ENCODE measurements at regions not wholly inside any gene's neighbourhood (a gene's known extent, or its start where the extent isn't known, plus 50 kb on each side); places are given as distances from the start of the nearest gene placed in this dataset.

DNA sequence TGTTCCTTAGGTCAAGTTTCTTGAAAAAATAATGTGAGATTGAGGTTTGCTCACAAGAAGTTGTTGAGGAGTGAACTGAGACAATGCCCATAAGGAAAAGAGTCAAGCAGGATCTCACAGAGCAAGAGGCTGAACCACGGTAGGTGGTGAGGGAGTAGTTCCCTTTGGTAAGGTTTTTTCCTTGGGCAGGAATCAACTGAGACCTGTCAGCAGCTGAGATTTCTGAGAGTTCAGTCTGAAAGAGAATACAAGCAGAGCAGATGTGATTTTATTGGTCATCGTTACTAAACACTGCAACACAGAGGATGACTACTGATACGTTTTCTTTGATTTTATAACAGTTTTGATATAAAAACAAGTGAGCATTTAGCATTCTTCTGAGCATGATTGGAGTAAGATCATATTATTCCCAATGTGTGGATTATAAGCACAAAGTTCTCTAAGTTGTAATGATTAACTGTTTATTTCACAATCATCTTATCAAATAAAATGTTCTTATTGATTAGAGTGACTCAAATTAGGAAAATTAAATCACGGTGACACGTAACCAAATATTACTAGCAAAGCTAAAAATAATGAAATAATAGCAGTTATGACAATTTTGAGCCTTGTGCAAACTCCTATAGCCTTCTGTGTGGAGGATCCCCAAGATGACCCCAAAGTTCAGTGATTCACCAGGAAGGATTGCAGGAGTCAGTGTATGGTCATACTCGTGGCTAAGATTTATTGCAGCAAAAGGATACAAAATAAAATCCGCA, 346.2 kb upstream of the ZNF717 start:
- Histone ChIP-seq H3K27ac (no peak overlapping the region), H2AFZ (no peak overlapping the region), H3K9me3 (ENCODE audit: insufficient read depth, low read depth) (no peaks in the 10 kb centered on the region), H3K4me3 (no peak overlapping the region), H3K36me3 (ENCODE audit: low read depth) (no peaks in the 10 kb centered on the region), H3K9me2 (ENCODE audit: insufficient read depth) (no peaks in the 10 kb centered on the region), H3K4me1 (replicated peaks; ENCODE audit: insufficient read depth) (no peaks in the 10 kb centered on the region), H4K20me1 (ENCODE audit: insufficient read depth) (no peaks in the 10 kb centered on the region), H3K79me2 (ENCODE audit: low read depth) (no peaks in the 10 kb centered on the region), H3F3A (ENCODE audit: insufficient read depth, low read depth) (no peaks in the 10 kb centered on the region), H3K27me3 (ENCODE audit: insufficient read depth, low read depth) (no peaks in the 10 kb centered on the region), H3K4me2 (no peak overlapping the region)
- no peak for TF ChIP-seq EZH2 (IDR thresholded peaks at IDR 0.05; ENCODE audit: low read depth)
- ChIA-PET POLR2A (ENCODE audit: unreplicated experiment) (no interaction called here), CTCF (no interaction called here)
- no TSS peak for BruUV-seq (replicated peaks)
- intact Hi-C loops (cut with micrococcal nuclease; ENCODE audit: unreplicated experiment) = no loop called here
- no peak for DNase-seq

DNA sequence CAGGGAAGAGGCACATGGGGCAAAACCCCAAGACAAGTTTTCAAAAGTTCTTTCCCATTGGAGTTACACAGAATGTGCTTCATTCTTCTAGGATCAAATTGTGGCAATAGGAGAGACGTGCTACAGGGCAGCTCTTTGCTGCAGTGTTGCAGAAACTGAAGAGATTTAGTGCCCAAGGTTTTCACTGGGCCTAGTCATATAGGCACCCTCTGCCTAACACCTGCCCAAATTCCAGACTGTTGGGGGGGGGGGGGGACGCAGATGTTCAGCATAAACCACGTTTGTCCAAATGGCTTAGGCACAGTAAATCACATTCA, 346.8 kb upstream of the ZNF717 start:
- POLR2A ChIA-PET (ENCODE audit: unreplicated experiment) = no interaction called here
- no peaks in the 10 kb centered on the region for H3F3A ChIP-seq (ENCODE audit: insufficient read depth, low read depth)
- BruUV-seq (replicated peaks) = no TSS peak
- no peaks in the 10 kb centered on the region for H3K79me2 ChIP-seq (ENCODE audit: low read depth)
- H3K27ac ChIP-seq = no peak overlapping the region
- intact Hi-C loops (cut with micrococcal nuclease; ENCODE audit: unreplicated experiment) = no loop called here
- CTCF ChIA-PET = no interaction called here
- no peaks in the 10 kb centered on the region for H4K20me1 ChIP-seq (ENCODE audit: insufficient read depth)
- DNase-seq = no peak
- H2AFZ ChIP-seq = no peak overlapping the region
- H3K9me3 ChIP-seq (ENCODE audit: insufficient read depth, low read depth) = no peaks in the 10 kb centered on the region
- TF ChIP-seq, protein P1, sequence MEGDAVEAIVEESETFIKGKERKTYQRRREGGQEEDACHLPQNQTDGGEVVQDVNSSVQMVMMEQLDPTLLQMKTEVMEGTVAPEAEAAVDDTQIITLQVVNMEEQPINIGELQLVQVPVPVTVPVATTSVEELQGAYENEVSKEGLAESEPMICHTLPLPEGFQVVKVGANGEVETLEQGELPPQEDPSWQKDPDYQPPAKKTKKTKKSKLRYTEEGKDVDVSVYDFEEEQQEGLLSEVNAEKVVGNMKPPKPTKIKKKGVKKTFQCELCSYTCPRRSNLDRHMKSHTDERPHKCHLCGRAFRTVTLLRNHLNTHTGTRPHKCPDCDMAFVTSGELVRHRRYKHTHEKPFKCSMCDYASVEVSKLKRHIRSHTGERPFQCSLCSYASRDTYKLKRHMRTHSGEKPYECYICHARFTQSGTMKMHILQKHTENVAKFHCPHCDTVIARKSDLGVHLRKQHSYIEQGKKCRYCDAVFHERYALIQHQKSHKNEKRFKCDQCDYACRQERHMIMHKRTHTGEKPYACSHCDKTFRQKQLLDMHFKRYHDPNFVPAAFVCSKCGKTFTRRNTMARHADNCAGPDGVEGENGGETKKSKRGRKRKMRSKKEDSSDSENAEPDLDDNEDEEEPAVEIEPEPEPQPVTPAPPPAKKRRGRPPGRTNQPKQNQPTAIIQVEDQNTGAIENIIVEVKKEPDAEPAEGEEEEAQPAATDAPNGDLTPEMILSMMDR (conservative IDR thresholded peaks at IDR 0.05) = no peak
- no peak for TF ChIP-seq EZH2 (IDR thresholded peaks at IDR 0.05; ENCODE audit: low read depth)
- H3K4me3 ChIP-seq = no peak overlapping the region
- no peaks in the 10 kb centered on the region for H3K9me2 ChIP-seq (ENCODE audit: insufficient read depth)
- H3K36me3 ChIP-seq (ENCODE audit: low read depth) = no peaks in the 10 kb centered on the region
- no peak overlapping the region for H3K4me2 ChIP-seq
- H3K4me1 ChIP-seq (replicated peaks; ENCODE audit: insufficient read depth) = no peaks in the 10 kb centered on the region
- H3K27me3 ChIP-seq (ENCODE audit: insufficient read depth, low read depth) = no peaks in the 10 kb centered on the region

DNA sequence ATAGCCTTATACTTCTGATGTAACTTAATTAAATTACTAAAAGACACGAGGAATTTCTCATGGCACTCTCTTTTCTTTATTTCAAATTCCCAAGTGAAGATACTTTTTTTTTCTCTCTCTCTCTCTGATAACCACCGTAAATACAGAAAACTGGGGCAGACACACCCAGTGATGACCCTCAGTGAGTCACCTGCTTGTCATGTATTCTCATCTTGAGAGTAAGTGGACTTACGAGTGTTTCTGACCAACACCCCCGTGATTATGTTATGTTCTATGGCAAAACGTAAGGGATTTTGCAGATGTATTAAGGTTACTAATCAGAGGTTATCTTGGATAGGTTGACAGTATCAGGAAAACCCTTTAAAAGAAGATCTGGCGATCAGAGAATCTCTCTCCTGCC, 348.8 kb upstream of the ZNF717 start:
- no peak for DNase-seq
- intact Hi-C loops (cut with micrococcal nuclease; ENCODE audit: unreplicated experiment) = no loop called here
- H3K27ac ChIP-seq = no peak overlapping the region
- H3K27me3 ChIP-seq (ENCODE audit: insufficient read depth, low read depth) = no peaks in the 10 kb centered on the region
- no TSS peak for BruUV-seq (replicated peaks)
- no peaks in the 10 kb centered on the region for H4K20me1 ChIP-seq (ENCODE audit: insufficient read depth)
- no peaks in the 10 kb centered on the region for H3K4me1 ChIP-seq (replicated peaks; ENCODE audit: insufficient read depth)
- H3K4me3 ChIP-seq = no peak overlapping the region
- no peaks in the 10 kb centered on the region for H3K79me2 ChIP-seq (ENCODE audit: low read depth)
- H3K9me3 ChIP-seq (ENCODE audit: insufficient read depth, low read depth) = no peaks in the 10 kb centered on the region
- no peaks in the 10 kb centered on the region for H3K36me3 ChIP-seq (ENCODE audit: low read depth)
- TF ChIP-seq EZH2 (IDR thresholded peaks at IDR 0.05; ENCODE audit: low read depth) = no peak
- TF ChIP-seq, protein P1 (conservative IDR thresholded peaks at IDR 0.05) = no peak
- ChIA-PET POLR2A (ENCODE audit: unreplicated experiment) (no interaction called here), CTCF (no interaction called here)
- H3K9me2 ChIP-seq (ENCODE audit: insufficient read depth) = no peaks in the 10 kb centered on the region
- no peaks in the 10 kb centered on the region for H3F3A ChIP-seq (ENCODE audit: insufficient read depth, low read depth)
- no peak overlapping the region for H3K4me2 ChIP-seq
- H2AFZ ChIP-seq = no peak overlapping the region

DNA sequence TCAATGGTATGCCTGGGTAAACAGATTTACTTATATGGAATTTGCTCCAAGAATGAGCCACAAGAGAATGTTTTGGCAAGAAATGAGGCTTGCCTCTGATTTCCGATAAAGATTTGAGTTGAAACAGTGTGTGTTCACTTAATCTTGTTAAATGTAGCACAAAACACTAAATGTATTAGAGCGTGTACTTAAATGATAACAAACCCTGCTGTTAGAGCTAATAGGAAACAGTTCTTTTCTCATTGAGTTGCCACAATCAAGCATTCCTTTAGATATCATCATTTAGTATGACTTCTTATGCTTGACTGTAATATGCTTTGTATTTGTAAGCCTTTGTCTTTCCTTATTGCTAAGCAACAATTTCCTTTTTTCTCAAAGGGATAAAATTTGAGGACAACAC, 353.6 kb upstream of the ZNF717 start:
- POLR2A ChIA-PET (ENCODE audit: unreplicated experiment) = no interaction called here
- no peak for DNase-seq
- no peak overlapping the region for H3K4me3 ChIP-seq
- H3K4me2 ChIP-seq = no peak overlapping the region
- intact Hi-C loops (cut with micrococcal nuclease; ENCODE audit: unreplicated experiment) = no loop called here
- H3K36me3 ChIP-seq (ENCODE audit: low read depth) = no peaks in the 10 kb centered on the region
- no peak overlapping the region for H2AFZ ChIP-seq
- CTCF ChIA-PET = no interaction called here
- no peaks in the 10 kb centered on the region for H4K20me1 ChIP-seq (ENCODE audit: insufficient read depth)
- H3K9me2 ChIP-seq (ENCODE audit: insufficient read depth) = no peaks in the 10 kb centered on the region
- no peak overlapping the region for H3K27ac ChIP-seq
- no peaks in the 10 kb centered on the region for H3K27me3 ChIP-seq (ENCODE audit: insufficient read depth, low read depth)
- H3F3A ChIP-seq (ENCODE audit: insufficient read depth, low read depth) = no peaks in the 10 kb centered on the region
- TF ChIP-seq, protein P1 (conservative IDR thresholded peaks at IDR 0.05) = no peak
- TF ChIP-seq EZH2 (IDR thresholded peaks at IDR 0.05; ENCODE audit: low read depth) = no peak
- no peaks in the 10 kb centered on the region for H3K4me1 ChIP-seq (replicated peaks; ENCODE audit: insufficient read depth)
- no peaks in the 10 kb centered on the region for H3K9me3 ChIP-seq (ENCODE audit: insufficient read depth, low read depth)
- no peaks in the 10 kb centered on the region for H3K79me2 ChIP-seq (ENCODE audit: low read depth)
- no TSS peak for BruUV-seq (replicated peaks)

All from PC-9 (cell line).